T-helper 1 cell (primary cell): ENCODE measurements at regions not wholly inside any gene's neighbourhood (a gene's known extent, or its start where the extent isn't known, plus 50 kb on each side); places are given as distances from the start of the nearest gene placed in this dataset.

ENCODE experiments used
- DNase-seq, 5 donors: peaks; one replicate each; pipeline ENCODE4 v3.0.0-alpha.2; 2012 to 2020

DNA sequence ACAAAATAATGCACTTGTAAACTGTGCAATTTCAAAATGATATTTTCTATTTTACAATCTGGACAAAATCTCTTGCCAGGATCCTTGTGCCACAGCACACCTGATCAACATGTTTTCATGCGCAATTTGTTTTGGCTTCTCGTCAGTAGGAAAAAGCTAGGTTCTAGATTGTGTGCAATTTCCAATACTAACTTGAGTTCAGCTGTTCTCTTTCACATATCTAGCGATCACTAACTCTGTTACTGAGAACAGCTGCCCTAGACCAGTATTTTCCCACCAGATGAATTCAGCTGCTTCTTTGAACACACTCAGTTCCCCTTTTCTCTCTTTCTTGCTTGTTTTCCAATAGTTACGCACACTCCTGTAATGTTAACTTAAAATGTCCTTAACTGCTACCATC lies 131.2 kb downstream of the MAGEB5 start:
- no peak for DNase-seq

DNA sequence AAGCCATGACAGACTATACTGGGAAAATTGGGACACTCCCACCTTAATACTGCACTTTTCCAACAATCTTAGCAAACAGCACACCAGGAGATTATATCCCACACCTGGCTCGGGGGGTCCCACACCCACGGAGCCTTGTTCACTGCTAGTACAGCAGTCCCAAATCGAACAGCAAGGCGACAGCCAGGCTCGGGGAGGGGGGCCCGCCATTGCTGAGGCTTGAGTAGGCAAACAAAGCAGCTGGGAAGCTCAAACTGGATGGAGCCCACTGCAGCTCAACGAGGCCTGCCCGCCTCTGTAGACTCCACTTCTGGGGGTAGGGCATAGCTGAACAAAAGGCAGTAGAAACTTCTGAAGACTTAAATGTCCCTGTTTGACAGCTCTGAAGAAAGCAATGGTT lies 118.3 kb downstream of the MAGEB5 start:
- DNase-seq: no peak

DNA sequence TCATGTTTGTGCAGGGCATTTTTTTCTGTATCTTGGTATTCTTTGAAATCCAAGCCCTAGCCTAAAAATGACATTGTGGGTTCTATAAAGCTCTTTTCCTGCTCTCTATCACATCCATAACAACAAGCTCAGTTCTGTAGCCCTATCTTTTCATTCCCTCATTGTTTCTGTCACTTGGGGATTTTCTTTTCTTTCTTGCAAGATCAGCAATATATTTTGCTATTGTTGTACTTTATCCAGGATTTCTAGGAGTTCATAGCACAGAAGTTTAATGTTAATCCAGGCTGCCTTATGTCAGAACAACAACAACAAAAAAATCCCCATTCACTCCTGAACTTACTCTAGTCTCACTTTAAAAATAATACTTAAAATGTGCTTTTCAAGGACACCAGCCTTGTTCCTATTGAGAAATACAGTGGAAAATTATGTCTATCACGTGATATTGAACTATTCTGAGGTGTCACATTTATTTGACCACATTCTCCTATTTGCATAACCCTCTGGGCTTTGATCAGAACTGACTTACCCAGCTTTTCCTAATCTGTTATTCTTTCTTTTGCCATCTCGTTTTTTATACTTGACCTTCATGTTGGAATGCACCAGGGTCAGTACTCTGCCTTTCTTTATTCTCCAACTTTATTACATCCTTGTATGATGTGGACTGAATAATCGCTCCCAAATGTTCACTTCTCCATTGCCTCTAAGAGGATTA lies 112.8 kb downstream of the MAGEB5 start:
- DNase-seq: no peak

DNA sequence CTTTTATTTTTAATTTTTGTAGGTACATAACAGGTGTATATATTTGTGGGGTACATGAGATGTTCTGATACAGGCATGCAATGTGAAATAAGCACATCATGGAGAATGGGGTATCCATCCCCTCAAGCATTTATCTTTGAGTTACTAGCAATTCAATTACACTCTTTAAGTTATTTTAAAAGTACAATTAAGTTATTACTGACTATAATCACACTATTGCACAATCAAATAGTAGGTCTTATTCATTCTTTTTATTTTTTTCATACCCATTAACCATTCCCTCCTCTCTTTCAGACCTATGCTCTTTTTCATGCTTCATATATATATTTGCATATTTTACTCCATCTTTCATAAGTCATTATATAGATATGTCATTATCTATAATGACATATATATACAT lies 93.3 kb downstream of the MAGEB5 start:
- no peak for DNase-seq

DNA sequence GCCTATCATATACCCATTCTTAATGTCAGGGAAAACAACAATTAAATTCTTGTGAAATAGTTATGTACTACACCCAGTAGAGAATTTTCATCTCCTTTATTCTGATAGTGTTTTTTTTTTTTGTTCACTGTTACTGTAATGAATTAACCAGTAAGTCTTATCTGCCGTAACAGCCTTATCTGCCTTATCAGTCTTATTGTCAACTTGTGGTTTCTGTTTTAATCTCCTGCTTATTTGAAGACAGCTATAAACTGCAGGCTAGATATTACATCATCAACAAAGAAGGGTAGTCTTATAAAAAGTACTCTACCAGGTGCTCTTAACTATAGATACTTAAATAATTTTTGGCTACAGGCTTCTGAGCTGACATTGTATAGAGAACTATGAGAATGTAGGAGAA lies 79.5 kb downstream of the MAGEB5 start:
- no peak for DNase-seq

DNA sequence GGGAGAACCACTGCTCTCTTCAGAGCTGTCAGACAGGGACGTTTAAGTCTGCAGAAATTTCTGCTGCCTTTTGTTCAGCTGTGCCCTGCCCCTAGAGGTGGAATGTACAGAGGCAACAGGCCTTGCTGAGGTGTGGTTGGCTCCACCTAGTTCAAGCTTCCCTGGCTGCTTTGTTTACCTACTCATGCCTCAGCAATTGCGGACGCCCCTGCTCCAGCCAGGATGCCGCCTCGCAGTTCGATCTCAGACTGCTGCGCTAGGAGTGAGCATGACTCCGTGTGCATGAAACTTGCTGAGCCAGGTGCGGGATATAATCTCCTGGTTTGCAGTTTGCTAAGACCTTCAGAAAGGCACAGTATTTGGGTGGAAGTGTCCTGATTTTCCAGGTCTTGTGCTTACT lies 70.9 kb downstream of the MAGEB5 start:
- DNase-seq: no peak
